ENCODE measurements at regions not wholly inside any gene's neighbourhood (a gene's known extent, or its start where the extent isn't known, plus 50 kb on each side); places are given as distances from the start of the nearest gene placed in this dataset.

- TF ChIP-seq EZH2 (IDR thresholded peaks at IDR 0.05; ENCODE audit: low read length, unreplicated experiment) (no peak), CTCF (conservative IDR thresholded peaks at IDR 0.05; ENCODE audit: low read depth, low read length) (no peak)
Observed at GRCh38 chr19:13634658-13635057, 128.4 kb upstream of the CACNA1A start.

All from PC-3 (cell line).